K562 (cell line): ENCODE measurements at regions not wholly inside any gene's neighbourhood (a gene's known extent, or its start where the extent isn't known, plus 50 kb on each side); places are given as distances from the start of the nearest gene placed in this dataset.

Experiments used
- EWSR1 ChIP-seq: fragments of 450-650 bp; IDR thresholded peaks from 2 replicates; pipeline ENCODE4 v1.6.1; 2018; ENCODE audit warnings: borderline replicate concordance, mild to moderate bottlenecking, low read depth, moderate library complexity; ENCODE audit not compliant: partially characterized antibody
- FOXK1 ChIP-seq: sonication (generic); formaldehyde crosslinking; IDR thresholded peaks from 2 replicates; pipeline ENCODE4 v1.8.0; 2022; ENCODE audit warnings: missing genetic modification reagents, mild to moderate bottlenecking, borderline replicate concordance
- GABPB1 ChIP-seq: sonication (generic); formaldehyde crosslinking; IDR thresholded peaks from 2 replicates; pipeline ENCODE4 v1.8.0; 2022; ENCODE audit warnings: mild to moderate bottlenecking, missing genetic modification reagents
- HMG20B ChIP-seq: fragments of 250-450 bp; sonication (Bioruptor Pico); IDR thresholded peaks from 2 replicates; pipeline ENCODE4 v1.5.0; 2021; ENCODE audit warnings: mild to moderate bottlenecking
- KLF10 ChIP-seq: fragments of 250-450 bp; sonication (Bioruptor Pico); IDR thresholded peaks from 2 replicates; pipeline ENCODE4 v1.6.1; 2021; ENCODE audit warnings: matching md5 sums
- NELFE ChIP-seq: IDR thresholded peaks from 2 replicates; pipeline ENCODE4 v1.6.1; 2011; ENCODE audit warnings: mild to moderate bottlenecking; ENCODE audit not compliant: insufficient read depth, insufficient read length
- NR2F6 ChIP-seq: fragments of 450-650 bp; formaldehyde crosslinking; IDR thresholded peaks from 2 replicates; pipeline ENCODE4 v1.4.0; 2020; ENCODE audit warnings: mild to moderate bottlenecking
- RHOXF2B ChIP-seq: fragments of 250-450 bp; sonication (Bioruptor Pico); conservative IDR thresholded peaks from 2 replicates; pipeline ENCODE4 v1.5.1; 2021
- SRSF1 ChIP-seq: fragments of 200-400 bp; formaldehyde crosslinking; IDR thresholded peaks from 2 replicates; pipeline ENCODE4 v1.6.1; 2017; ENCODE audit warnings: mild to moderate bottlenecking, low read depth, low read length, moderate library complexity
- ZNF175 ChIP-seq: fragments of 200-800 bp; sonication (Bioruptor generic); IDR thresholded peaks from 2 replicates; pipeline ENCODE4 v1.6.1; 2016; ENCODE audit warnings: low read depth, mild to moderate bottlenecking, missing genetic modification characterization, missing compliant biosample characterization
- ZNF764 ChIP-seq: fragments of 250-450 bp; sonication (Bioruptor Pico); IDR thresholded peaks from 2 replicates; pipeline ENCODE4 v1.4.0; 2020; ENCODE audit warnings: low read depth, mild to moderate bottlenecking, moderate library complexity
- TF ChIP-seq, protein P1 (sequence below): sonication (generic); formaldehyde crosslinking; IDR thresholded peaks from 2 replicates; pipeline ENCODE4 v1.8.1; 2023; ENCODE audit warnings: missing genetic modification reagents, mild to moderate bottlenecking, borderline replicate concordance
- TF ChIP-seq, protein P2 (sequence below): fragments of 250-450 bp; sonication (Bioruptor Pico); IDR thresholded peaks from 2 replicates; pipeline ENCODE4 v1.5.0; 2021; ENCODE audit warnings: mild to moderate bottlenecking, moderate library complexity
- TF ChIP-seq, protein P3 (sequence below): fragments of 250-450 bp; sonication (Bioruptor Pico); IDR thresholded peaks from 2 replicates; pipeline ENCODE4 v1.5.0; 2020; ENCODE audit warnings: mild to moderate bottlenecking

- TF ChIP-seq, protein P1, sequence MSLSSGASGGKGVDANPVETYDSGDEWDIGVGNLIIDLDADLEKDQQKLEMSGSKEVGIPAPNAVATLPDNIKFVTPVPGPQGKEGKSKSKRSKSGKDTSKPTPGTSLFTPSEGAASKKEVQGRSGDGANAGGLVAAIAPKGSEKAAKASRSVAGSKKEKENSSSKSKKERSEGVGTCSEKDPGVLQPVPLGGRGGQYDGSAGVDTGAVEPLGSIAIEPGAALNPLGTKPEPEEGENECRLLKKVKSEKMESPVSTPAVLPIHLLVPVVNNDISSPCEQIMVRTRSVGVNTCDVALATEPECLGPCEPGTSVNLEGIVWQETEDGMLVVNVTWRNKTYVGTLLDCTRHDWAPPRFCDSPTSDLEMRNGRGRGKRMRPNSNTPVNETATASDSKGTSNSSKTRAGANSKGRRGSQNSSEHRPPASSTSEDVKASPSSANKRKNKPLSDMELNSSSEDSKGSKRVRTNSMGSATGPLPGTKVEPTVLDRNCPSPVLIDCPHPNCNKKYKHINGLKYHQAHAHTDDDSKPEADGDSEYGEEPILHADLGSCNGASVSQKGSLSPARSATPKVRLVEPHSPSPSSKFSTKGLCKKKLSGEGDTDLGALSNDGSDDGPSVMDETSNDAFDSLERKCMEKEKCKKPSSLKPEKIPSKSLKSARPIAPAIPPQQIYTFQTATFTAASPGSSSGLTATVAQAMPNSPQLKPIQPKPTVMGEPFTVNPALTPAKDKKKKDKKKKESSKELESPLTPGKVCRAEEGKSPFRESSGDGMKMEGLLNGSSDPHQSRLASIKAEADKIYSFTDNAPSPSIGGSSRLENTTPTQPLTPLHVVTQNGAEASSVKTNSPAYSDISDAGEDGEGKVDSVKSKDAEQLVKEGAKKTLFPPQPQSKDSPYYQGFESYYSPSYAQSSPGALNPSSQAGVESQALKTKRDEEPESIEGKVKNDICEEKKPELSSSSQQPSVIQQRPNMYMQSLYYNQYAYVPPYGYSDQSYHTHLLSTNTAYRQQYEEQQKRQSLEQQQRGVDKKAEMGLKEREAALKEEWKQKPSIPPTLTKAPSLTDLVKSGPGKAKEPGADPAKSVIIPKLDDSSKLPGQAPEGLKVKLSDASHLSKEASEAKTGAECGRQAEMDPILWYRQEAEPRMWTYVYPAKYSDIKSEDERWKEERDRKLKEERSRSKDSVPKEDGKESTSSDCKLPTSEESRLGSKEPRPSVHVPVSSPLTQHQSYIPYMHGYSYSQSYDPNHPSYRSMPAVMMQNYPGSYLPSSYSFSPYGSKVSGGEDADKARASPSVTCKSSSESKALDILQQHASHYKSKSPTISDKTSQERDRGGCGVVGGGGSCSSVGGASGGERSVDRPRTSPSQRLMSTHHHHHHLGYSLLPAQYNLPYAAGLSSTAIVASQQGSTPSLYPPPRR (CRISPR knock-in tag), result no peak
- no peak for TF ChIP-seq NR2F6 (CRISPR knock-in tag)
- TF ChIP-seq, protein P2, sequence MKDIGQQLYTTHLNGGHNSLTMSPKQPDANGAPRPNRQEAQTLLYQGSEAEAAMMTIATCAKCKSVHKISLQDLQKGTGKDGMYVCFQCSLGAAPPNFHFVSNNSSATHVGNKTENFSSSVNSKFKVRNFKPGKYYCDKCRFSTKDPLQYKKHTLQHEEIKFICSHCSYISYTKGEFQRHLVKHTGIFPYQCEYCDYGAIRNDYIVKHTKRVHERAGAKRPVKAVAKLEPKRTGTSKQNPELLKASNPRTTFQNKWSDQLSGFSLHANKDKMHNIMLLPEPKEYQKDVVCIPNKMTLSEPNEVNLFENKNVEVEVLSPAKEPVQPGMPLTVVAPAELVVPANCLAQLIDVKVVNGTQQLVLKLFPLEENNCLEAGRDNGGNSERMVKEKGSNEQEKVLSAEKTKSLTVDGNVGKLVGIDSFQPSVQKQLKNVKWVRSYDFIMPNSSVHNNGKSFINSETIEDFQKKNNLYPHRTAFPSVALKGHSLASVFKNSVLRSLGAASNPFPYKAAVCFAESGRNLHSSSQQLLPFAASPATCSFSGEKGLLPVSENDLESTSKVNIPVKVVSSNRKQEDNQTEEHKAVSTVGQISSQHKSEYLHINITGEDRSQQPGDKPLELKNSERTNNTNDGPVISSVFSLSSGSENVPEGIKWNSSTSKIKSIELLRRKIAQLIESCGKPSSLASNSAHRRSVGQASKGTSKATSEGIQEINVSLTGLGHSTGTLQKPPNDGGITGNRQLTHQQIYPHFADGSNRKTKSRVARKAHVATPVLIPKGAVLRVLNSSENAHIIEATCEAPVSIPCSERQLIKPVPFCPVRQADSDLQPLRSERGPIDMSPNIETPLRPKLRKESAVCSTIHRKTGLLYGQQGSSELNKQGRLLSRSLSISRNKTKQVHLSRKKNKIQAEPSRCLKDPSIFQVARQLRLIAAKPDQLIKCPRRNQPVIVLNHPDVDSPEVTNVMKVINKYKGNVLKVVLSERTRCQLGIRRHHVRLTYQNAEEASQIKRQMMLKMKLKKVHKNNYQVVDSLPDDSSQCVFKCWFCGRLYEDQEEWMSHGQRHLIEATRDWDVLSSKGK, result no peak
- TF ChIP-seq RHOXF2B (CRISPR knock-in tag), result no peak
- TF ChIP-seq GABPB1 (CRISPR knock-in tag), result no peak
- no peak for TF ChIP-seq ZNF175
- TF ChIP-seq SRSF1, result no peak
- no peak for TF ChIP-seq HMG20B (CRISPR knock-in tag)
- no peak for TF ChIP-seq NELFE
- TF ChIP-seq, protein P3, sequence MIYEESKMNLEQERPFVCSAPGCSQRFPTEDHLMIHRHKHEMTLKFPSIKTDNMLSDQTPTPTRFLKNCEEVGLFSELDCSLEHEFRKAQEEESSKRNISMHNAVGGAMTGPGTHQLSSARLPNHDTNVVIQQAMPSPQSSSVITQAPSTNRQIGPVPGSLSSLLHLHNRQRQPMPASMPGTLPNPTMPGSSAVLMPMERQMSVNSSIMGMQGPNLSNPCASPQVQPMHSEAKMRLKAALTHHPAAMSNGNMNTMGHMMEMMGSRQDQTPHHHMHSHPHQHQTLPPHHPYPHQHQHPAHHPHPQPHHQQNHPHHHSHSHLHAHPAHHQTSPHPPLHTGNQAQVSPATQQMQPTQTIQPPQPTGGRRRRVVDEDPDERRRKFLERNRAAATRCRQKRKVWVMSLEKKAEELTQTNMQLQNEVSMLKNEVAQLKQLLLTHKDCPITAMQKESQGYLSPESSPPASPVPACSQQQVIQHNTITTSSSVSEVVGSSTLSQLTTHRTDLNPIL (CRISPR knock-in tag), result no peak
- no peak for TF ChIP-seq FOXK1 (CRISPR knock-in tag)
- no peak for TF ChIP-seq EWSR1
- no peak for TF ChIP-seq ZNF764 (CRISPR knock-in tag)
- no peak for TF ChIP-seq KLF10 (CRISPR knock-in tag)
Measured at GRCh38 chr13:83732755-83733154, 149.5 kb downstream of the SLITRK1 start (continued).
